ENCODE measurements at regions not wholly inside any gene's neighbourhood (a gene's known extent, or its start where the extent isn't known, plus 50 kb on each side); places are given as distances from the start of the nearest gene placed in this dataset.
"Not testable (repeated sequence)": the region's sequence is repeated elsewhere in the genome, so short reads cannot be mapped to it uniquely, and the experiment has no call there.

DNA sequence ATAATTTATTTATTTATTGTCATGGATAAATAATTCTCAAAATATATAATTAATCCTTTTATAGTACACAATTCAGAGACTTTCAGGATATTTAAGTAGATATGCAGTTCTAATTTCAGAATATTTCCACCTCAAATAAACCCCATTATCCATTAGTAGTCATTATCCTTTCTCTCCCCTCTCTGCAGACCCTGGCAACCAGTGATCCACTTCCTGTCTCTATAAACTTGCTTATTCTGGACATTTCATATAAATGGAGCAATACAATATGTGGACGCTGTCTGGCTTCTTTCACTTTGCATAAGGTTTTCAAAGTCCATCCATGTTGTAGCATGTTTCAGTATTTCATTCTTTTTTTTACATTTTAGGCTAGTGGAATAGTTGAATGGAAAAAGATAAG lies 230.2 kb downstream of the FZD1 start:
- Histone ChIP-seq H3K27ac (no peak overlapping the region), H3K4me1 (no peaks in the 10 kb centered on the region), H3K9me3 (no peaks in the 10 kb centered on the region), H3K4me3 (no peak overlapping the region), H3K27me3 (no peaks in the 10 kb centered on the region), H3K36me3 (no peaks in the 10 kb centered on the region)
- intact Hi-C loops (cut with DNase I; ENCODE audit: low total_unique reads): no loop called here
- TF ChIP-seq, protein P1, sequence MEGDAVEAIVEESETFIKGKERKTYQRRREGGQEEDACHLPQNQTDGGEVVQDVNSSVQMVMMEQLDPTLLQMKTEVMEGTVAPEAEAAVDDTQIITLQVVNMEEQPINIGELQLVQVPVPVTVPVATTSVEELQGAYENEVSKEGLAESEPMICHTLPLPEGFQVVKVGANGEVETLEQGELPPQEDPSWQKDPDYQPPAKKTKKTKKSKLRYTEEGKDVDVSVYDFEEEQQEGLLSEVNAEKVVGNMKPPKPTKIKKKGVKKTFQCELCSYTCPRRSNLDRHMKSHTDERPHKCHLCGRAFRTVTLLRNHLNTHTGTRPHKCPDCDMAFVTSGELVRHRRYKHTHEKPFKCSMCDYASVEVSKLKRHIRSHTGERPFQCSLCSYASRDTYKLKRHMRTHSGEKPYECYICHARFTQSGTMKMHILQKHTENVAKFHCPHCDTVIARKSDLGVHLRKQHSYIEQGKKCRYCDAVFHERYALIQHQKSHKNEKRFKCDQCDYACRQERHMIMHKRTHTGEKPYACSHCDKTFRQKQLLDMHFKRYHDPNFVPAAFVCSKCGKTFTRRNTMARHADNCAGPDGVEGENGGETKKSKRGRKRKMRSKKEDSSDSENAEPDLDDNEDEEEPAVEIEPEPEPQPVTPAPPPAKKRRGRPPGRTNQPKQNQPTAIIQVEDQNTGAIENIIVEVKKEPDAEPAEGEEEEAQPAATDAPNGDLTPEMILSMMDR (IDR thresholded peaks at IDR 0.05 in 4 of 5, conservative IDR thresholded peaks at IDR 0.05 in 1 of 5): no peak
- ATAC-seq (no peak), DNase-seq (no peak)
- in situ Hi-C loops (cut with MboI; ENCODE audit: low sequenced_read_pairs in 4 of 4): no loop called here

DNA sequence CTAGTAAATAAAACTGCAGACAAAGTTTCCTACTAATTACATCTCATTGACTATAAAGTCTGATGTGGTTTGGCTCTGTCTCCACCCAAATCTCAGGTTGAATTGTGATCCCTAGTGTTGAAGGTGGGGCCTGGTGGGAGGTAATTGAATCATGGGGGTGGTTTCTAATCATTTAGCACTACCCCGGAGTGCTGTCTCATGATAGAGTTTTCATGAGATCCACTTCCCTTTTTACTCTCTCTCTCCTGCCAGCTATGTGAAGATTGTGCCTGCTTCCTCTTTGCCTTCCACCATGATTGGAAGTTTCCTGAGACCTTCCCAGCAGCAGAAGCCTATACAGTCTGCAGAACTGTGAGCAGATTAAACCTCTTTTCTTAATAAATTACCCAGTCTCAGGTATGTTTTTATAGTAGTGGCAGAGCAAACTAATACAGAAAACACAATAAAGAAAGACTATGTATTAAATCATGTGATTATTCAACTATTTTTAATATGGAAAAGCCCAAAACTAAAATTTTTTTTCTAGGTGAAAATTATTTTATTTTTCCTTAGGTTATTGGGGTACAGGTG lies 232.1 kb downstream of the FZD1 start:
- H3K27ac ChIP-seq: no peak overlapping the region
- TF ChIP-seq POLR2A (IDR thresholded peaks at IDR 0.05): no peak
- TF ChIP-seq, protein P1 (IDR thresholded peaks at IDR 0.05 in 4 of 5, conservative IDR thresholded peaks at IDR 0.05 in 1 of 5): no peak
- intact Hi-C loops (cut with DNase I; ENCODE audit: low total_unique reads) (no loop called here), in situ Hi-C loops (cut with MboI; ENCODE audit: low sequenced_read_pairs in 4 of 4) (no loop called here)
- ATAC-seq: no peak
- H3K27me3 ChIP-seq: no peaks in the 10 kb centered on the region
- H3K9me3 ChIP-seq: no peaks in the 10 kb centered on the region
- no peak overlapping the region for H3K4me3 ChIP-seq
- DNase-seq: no peak
- H3K36me3 ChIP-seq: no peaks in the 10 kb centered on the region
- no peaks in the 10 kb centered on the region for H3K4me1 ChIP-seq

DNA sequence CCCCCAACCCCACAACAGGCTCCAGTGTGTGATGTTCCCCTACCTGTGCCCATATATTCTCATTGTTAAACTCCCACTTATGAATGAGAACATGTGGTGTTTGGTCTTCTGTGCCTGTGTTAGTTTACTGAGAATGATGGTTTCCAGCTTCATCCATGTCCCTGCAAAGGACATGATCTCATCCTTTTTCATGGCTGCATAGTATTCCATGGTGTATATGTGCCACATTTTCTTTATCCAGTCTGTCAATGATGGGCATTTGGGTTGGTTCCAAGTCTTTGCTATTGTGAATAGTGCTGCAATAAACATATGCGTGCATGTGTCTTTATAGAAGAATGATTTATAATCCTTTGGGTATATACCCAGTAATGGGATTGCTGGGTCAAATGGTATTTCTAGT lies 233.0 kb downstream of the FZD1 start:
- ATAC-seq; H3K27me3 ChIP-seq; H3K36me3 ChIP-seq; H3K9me3 ChIP-seq; in situ Hi-C loops (cut with MboI; ENCODE audit: low sequenced_read_pairs in 4 of 4); H3K27ac ChIP-seq; DNase-seq; H3K4me1 ChIP-seq; intact Hi-C loops (cut with DNase I; ENCODE audit: low total_unique reads); H3K4me3 ChIP-seq: not testable (repeated sequence)

DNA sequence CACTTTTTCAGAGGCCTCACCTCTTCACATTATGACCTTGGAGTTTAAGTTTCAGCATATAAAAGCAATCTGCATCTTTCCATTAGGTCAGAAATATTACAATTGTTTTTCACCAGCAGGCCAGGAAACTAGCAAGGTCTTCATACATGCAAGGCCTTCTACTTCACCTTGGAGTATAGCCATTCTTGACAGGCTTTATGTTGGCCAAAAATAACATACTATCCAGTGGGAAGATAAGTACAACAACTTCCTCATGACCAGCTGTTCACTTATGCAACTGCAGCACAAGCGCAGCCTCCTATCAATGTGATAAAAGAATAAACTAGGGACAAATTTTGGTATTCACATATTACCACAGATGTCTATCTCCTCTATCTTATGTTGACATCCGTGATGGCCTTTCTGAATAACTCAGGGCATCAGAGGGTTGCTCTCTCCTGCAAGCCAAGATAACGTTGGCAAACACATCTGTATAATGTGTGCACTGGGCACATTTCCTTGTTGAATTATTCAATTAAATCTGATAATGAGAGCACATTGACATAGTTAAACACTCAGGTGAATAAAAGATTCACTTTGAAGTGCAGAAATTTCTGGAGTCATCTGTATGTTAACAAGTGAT lies 239.8 kb downstream of the FZD1 start:
- intact Hi-C loops (cut with DNase I; ENCODE audit: low total_unique reads) (no loop called here), in situ Hi-C loops (cut with MboI; ENCODE audit: low sequenced_read_pairs in 4 of 4) (no loop called here)
- Histone ChIP-seq H3K4me1 (no peaks in the 10 kb centered on the region), H3K4me3 (no peak overlapping the region), H3K36me3 (no peaks in the 10 kb centered on the region), H3K27ac (no peak overlapping the region), H3K27me3 (no peaks in the 10 kb centered on the region), H3K9me3 (peaks cover 0 to 4% (median 0%) of the 10 kb centered on the region in 3 donors)
- TF ChIP-seq, protein P1 (IDR thresholded peaks at IDR 0.05 in 4 of 5, conservative IDR thresholded peaks at IDR 0.05 in 1 of 5): no peak
- TF ChIP-seq POLR2A (IDR thresholded peaks at IDR 0.05): no peak
- DNase-seq (no peak), ATAC-seq (no peak)

DNA sequence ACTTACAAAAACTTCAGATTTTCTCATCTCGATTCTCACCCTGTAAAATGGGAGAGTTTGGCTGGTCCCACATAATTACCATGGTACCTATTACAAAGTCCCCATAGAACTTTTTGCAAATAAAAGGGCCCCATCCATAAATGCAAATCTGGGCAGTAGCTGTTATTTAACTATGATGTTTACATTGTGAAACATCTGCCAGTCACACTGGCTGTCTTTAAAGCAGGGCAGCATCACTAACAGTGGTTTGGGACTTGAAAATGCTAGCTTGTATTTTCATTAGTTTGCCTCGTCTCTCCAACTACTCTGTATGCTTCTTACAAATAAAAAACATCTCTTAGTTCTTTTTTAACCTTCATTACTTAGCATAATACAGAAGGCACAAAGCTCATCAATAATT lies 240.7 kb downstream of the FZD1 start:
- Histone ChIP-seq H3K4me3 (no peak overlapping the region), H3K27ac (no peak overlapping the region), H3K27me3 (no peaks in the 10 kb centered on the region), H3K36me3 (no peaks in the 10 kb centered on the region), H3K9me3 (peaks cover 0 to 4% (median 0%) of the 10 kb centered on the region in 3 donors), H3K4me1 (no peaks in the 10 kb centered on the region)
- intact Hi-C loops (cut with DNase I; ENCODE audit: low total_unique reads): no loop called here
- DNase-seq: no peak
- in situ Hi-C loops (cut with MboI; ENCODE audit: low sequenced_read_pairs in 4 of 4): no loop called here
- ATAC-seq: no peak
- TF ChIP-seq, protein P1 (IDR thresholded peaks at IDR 0.05 in 4 of 5, conservative IDR thresholded peaks at IDR 0.05 in 1 of 5): no peak
- TF ChIP-seq POLR2A (IDR thresholded peaks at IDR 0.05): no peak

DNA sequence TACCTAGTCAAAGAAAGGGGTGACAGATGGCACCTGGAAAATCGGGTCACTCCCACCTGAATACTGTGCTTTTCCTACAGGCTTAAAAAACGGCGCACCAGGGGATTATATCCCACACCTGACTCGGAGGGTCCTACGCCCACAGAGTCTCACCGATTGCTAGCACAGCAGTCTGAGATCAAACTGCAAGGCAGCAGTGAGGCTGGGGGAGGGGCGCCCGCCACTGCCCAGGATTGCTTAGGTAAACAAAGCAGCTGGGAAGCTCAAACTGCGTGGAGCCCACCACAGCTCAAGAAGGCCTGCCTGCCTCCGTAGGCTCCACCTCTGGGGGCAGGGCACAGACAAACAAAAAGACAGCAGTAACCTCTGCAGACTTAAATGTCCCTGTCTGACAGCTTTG lies 242.7 kb downstream of the FZD1 start:
- H3K27me3 ChIP-seq; intact Hi-C loops (cut with DNase I; ENCODE audit: low total_unique reads); in situ Hi-C loops (cut with MboI; ENCODE audit: low sequenced_read_pairs in 4 of 4); H3K36me3 ChIP-seq; ATAC-seq; H3K4me3 ChIP-seq; DNase-seq; H3K27ac ChIP-seq; H3K4me1 ChIP-seq; H3K9me3 ChIP-seq: not testable (repeated sequence)

DNA sequence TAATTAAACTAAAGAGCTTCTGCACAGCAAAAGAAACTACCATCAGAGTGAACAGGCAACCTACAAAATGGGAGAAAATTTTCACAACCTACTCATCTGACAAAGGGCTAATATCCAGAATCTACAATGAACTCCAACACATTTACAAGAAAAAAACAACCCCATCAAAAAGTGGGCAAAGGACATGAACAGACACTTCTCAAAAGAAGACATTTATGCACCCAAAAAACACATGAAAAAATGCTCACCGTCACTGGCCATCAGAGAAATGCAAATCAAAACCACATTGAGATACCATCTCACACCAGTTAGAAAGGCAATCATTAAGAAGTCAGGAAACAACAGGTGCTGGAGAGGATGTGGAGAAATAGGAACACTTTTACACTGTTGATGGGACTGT lies 247.6 kb downstream of the FZD1 start:
- H3K27me3 ChIP-seq; intact Hi-C loops (cut with DNase I; ENCODE audit: low total_unique reads); H3K36me3 ChIP-seq; H3K27ac ChIP-seq; H3K9me3 ChIP-seq; in situ Hi-C loops (cut with MboI; ENCODE audit: low sequenced_read_pairs in 4 of 4); ATAC-seq; DNase-seq; H3K4me1 ChIP-seq; H3K4me3 ChIP-seq: not testable (repeated sequence)
